ENCODE measurements at regions not wholly inside any gene's neighbourhood (a gene's known extent, or its start where the extent isn't known, plus 50 kb on each side); places are given as distances from the start of the nearest gene placed in this dataset.
A peak's percentile ranks its signal among the peaks of the same experiment; 100 is the strongest.

GRCh38 chr4:111837761-111838160 is 307.5 kb upstream of the FAM241A start:
- no peaks in the 10 kb centered on the region for H3K9me3 Mint-ChIP-seq
- no peak overlapping the region for H3K4me3 Mint-ChIP-seq
- no peak overlapping the region for H3K27ac Mint-ChIP-seq
- no peak for DNase-seq (ENCODE audit: extremely low spot score, unreplicated experiment)
- H3K36me3 Mint-ChIP-seq = no peaks in the 10 kb centered on the region
- H3K27me3 Mint-ChIP-seq = peaks cover 14% of the 10 kb centered on the region
- TF ChIP-seq CTCF (conservative IDR thresholded peaks at IDR 0.05) = no peak
- peaks cover 4% of the 10 kb centered on the region for H3K4me1 Mint-ChIP-seq (ENCODE audit: unreplicated experiment)

- no peak for TF ChIP-seq CTCF (conservative IDR thresholded peaks at IDR 0.05)
- DNase-seq (ENCODE audit: extremely low spot score, unreplicated experiment) = no peak
- H3K4me3 Mint-ChIP-seq = no peak overlapping the region
- H3K9me3 Mint-ChIP-seq = no peaks in the 10 kb centered on the region
- H3K27me3 Mint-ChIP-seq = peaks cover 14% of the 10 kb centered on the region
- no peak overlapping the region for H3K27ac Mint-ChIP-seq
- H3K4me1 Mint-ChIP-seq (ENCODE audit: unreplicated experiment) = peaks cover 4% of the 10 kb centered on the region
- H3K36me3 Mint-ChIP-seq = no peaks in the 10 kb centered on the region
Observed at GRCh38 chr4:111838406-111838930, 306.8 kb upstream of the FAM241A start.

- Mint-ChIP-seq H3K27me3 (peaks cover 14% of the 10 kb centered on the region), H3K4me1 (ENCODE audit: unreplicated experiment) (peaks cover 4% of the 10 kb centered on the region), H3K36me3 (no peaks in the 10 kb centered on the region), H3K4me3 (no peak overlapping the region), H3K9me3 (no peaks in the 10 kb centered on the region), H3K27ac (no peak overlapping the region)
- no peak for TF ChIP-seq CTCF (conservative IDR thresholded peaks at IDR 0.05)
- DNase-seq (ENCODE audit: extremely low spot score, unreplicated experiment) = no peak
Observed at GRCh38 chr4:111839141-111839540, 306.1 kb upstream of the FAM241A start.

GRCh38 chr4:111842336-111842735 is 302.9 kb upstream of the FAM241A start:
- no peak for DNase-seq (ENCODE audit: extremely low spot score, unreplicated experiment)
- no peaks in the 10 kb centered on the region for H3K9me3 Mint-ChIP-seq
- H3K27ac Mint-ChIP-seq = no peak overlapping the region
- peaks cover 14% of the 10 kb centered on the region for H3K27me3 Mint-ChIP-seq
- peaks cover 4% of the 10 kb centered on the region for H3K4me1 Mint-ChIP-seq (ENCODE audit: unreplicated experiment)
- no peak overlapping the region for H3K4me3 Mint-ChIP-seq
- no peaks in the 10 kb centered on the region for H3K36me3 Mint-ChIP-seq
- no peak for TF ChIP-seq CTCF (conservative IDR thresholded peaks at IDR 0.05)

- no peaks in the 10 kb centered on the region for H3K36me3 Mint-ChIP-seq
- DNase-seq (ENCODE audit: extremely low spot score, unreplicated experiment) = no peak
- H3K4me3 Mint-ChIP-seq = no peak overlapping the region
- peaks cover 5% of the 10 kb centered on the region for H3K4me1 Mint-ChIP-seq (ENCODE audit: unreplicated experiment)
- no peaks in the 10 kb centered on the region for H3K9me3 Mint-ChIP-seq
- no peak overlapping the region for H3K27ac Mint-ChIP-seq
- peak; percentile 69 for TF ChIP-seq CTCF (conservative IDR thresholded peaks at IDR 0.05)
- peaks cover 7% of the 10 kb centered on the region for H3K27me3 Mint-ChIP-seq
Observed at GRCh38 chr4:111847296-111848008, 297.8 kb upstream of the FAM241A start.

Data from type B pancreatic cell (in vitro differentiated cells).